GM12878 (cell line): ENCODE measurements at regions not wholly inside any gene's neighbourhood (a gene's known extent, or its start where the extent isn't known, plus 50 kb on each side); places are given as distances from the start of the nearest gene placed in this dataset.

Source experiments
- ATAC-seq: fragments of 200-7000 bp; cut with Tn5 transposase; 3 replicates; pipeline ENCODE4 v1.9.1; 2020; ENCODE audit warnings: mild to moderate bottlenecking, moderate library complexity
- BruUV-seq: library from RNA; stranded (reverse); fragments of 400-500 nt; replicated peaks from 2 replicates; lab custom pipeline; 2021; lab: Mats Ljungman, UMichigan
- CTCF ChIA-PET: fragments of 300-600 bp; sonication (Branson Sonifier 250); formaldehyde crosslinking; extraction: SDS; loops from one replicate; lab custom pipeline; 2021; ENCODE audit warnings: inconsistent platforms; lab: Yijun Ruan, JAX
- POLR2A ChIA-PET: fragments of 350-600 bp; formaldehyde crosslinking; extraction: SDS; loops from one replicate; lab custom pipeline; 2021; ENCODE audit warnings: inconsistent platforms; lab: Charles Lee
- RAD21 ChIA-PET: fragments of 300-600 bp; sonication (Branson Sonifier 250); formaldehyde crosslinking; loops from one replicate; lab custom pipeline; 2023; ENCODE audit warnings: antibody characterized with exemption; ENCODE audit not compliant: unreplicated experiment; lab: Charles Lee
- SMC1A ChIA-PET: fragments of 300-600 bp; sonication (Branson Sonifier 250); formaldehyde crosslinking; loops from one replicate; lab custom pipeline; 2023; ENCODE audit not compliant: unreplicated experiment, uncharacterized antibody; lab: Charles Lee
- DNase-seq: peaks from one replicate; pipeline ENCODE4 v3.0.0-alpha.2; 2011; ENCODE audit warnings: low read depth, low spot score
- FAIRE-seq: peaks from 3 replicates; lab custom pipeline; 2011; peaks lifted over from hg19 to GRCh38; lab: Jason Lieb, UNC
- H2AFZ ChIP-seq: 2 replicates; pipeline ENCODE4 v1.6.0; 2011; ENCODE audit warnings: low read depth, low read length, control low read depth; ENCODE audit not compliant: control insufficient read depth
- H3K27ac ChIP-seq: 2 replicates; pipeline ENCODE4 v1.5.1; 2011; ENCODE audit warnings: control low read depth; ENCODE audit not compliant: control insufficient read depth, insufficient read depth
- H3K27me3 ChIP-seq, 2 experiments: replicated peaks in 1 of 2; 2 replicates each; pipeline versions ENCODE4 v1.6.0 to v1.6.1; 2011; ENCODE audit warnings: low read length in 1 of 2; ENCODE audit not compliant: control insufficient read depth in 2 of 2, insufficient read depth in 2 of 2
- H3K36me3 ChIP-seq, 2 experiments: 2 replicates each; pipeline ENCODE4 v1.5.1; 2011; ENCODE audit warnings: low read length in 1 of 2; ENCODE audit not compliant: control insufficient read depth in 2 of 2, insufficient read depth in 2 of 2
- H3K4me1 ChIP-seq: 2 replicates; pipeline ENCODE4 v1.6.1; 2011; ENCODE audit warnings: mild to moderate bottlenecking, low read length, moderate library complexity, mixed read lengths; ENCODE audit not compliant: control insufficient read depth, insufficient read depth
- H3K4me2 ChIP-seq: 2 replicates; pipeline ENCODE4 v1.6.0; 2011; ENCODE audit warnings: control low read depth; ENCODE audit not compliant: control insufficient read depth, insufficient read depth
- H3K4me3 ChIP-seq: fragments of 200-600 bp; sonication (generic); 2 replicates; pipeline ENCODE4 v1.5.1; 2016
- H3K79me2 ChIP-seq: 2 replicates; pipeline ENCODE4 v1.6.0; 2011; ENCODE audit warnings: low read length; ENCODE audit not compliant: control insufficient read depth, insufficient read depth
- H3K9ac ChIP-seq: 2 replicates; pipeline ENCODE4 v1.8.0; 2011; ENCODE audit warnings: low read length, control low read depth, mixed read lengths; ENCODE audit not compliant: control insufficient read depth, insufficient read depth
- H3K9me3 ChIP-seq: replicated peaks from 3 replicates; pipeline ENCODE4 v1.5.1; 2011; ENCODE audit warnings: mild to moderate bottlenecking, low read length; ENCODE audit not compliant: control insufficient read depth, insufficient read depth
- H4K20me1 ChIP-seq: 2 replicates; pipeline ENCODE4 v1.6.0; 2011; ENCODE audit not compliant: control insufficient read depth, insufficient read depth
- BCL11A ChIP-seq: IDR thresholded peaks from 2 replicates; pipeline ENCODE4 v1.6.1; 2011; ENCODE audit warnings: low read depth, low read length
- GATAD2B ChIP-seq: fragments of 450-650 bp; conservative IDR thresholded peaks from 2 replicates; pipeline ENCODE4 v1.6.1; 2017; ENCODE audit warnings: low read depth, mild to moderate bottlenecking, moderate library complexity
- HCFC1 ChIP-seq: fragments of 150-350 bp; IDR thresholded peaks from 2 replicates; pipeline ENCODE4 v1.6.1; 2014; ENCODE audit warnings: low read length
- MYC ChIP-seq: IDR thresholded peaks from 2 replicates; pipeline ENCODE4 v1.6.1; 2011; ENCODE audit warnings: mild to moderate bottlenecking, low read length, moderate library complexity, inconsistent platforms; ENCODE audit not compliant: insufficient read depth, insufficient replicate concordance, insufficient read length, severe bottlenecking
- PRDM15 ChIP-seq: fragments of 450-650 bp; formaldehyde crosslinking; IDR thresholded peaks from 2 replicates; pipeline ENCODE4 v1.4.0; 2020; ENCODE audit warnings: mild to moderate bottlenecking, moderate library complexity
- SMARCA5 ChIP-seq: fragments of 450-650 bp; IDR thresholded peaks from 2 replicates; pipeline ENCODE4 v1.6.1; 2017; ENCODE audit warnings: mild to moderate bottlenecking
- TCF7 ChIP-seq: IDR thresholded peaks from 2 replicates; pipeline ENCODE4 v1.6.1; 2014; ENCODE audit warnings: antibody characterized with exemption, borderline replicate concordance
- ZNF622 ChIP-seq: fragments of 450-650 bp; IDR thresholded peaks from 2 replicates; pipeline ENCODE4 v1.6.1; 2017; ENCODE audit warnings: mild to moderate bottlenecking, inconsistent platforms
- WGBS: methylation state at CpG from one replicate; pipeline ENCODE4 v1.1.6; 2016; ENCODE audit warnings: low lambda C conversion rate; ENCODE audit not compliant: insufficient replicate concordance, insufficient coverage; ENCODE audit errors: missing lambda C conversion rate; 5-methylcytosine and 5-hydroxymethylcytosine counted together
- in situ Hi-C: fragments of 300-500 bp; cut with MboI; formaldehyde crosslinking; loops from 9 replicates; pipeline ENCODE4 v1.14.3; 2018; ENCODE audit warnings: mixed read lengths
- intact Hi-C: fragments of 100-400 bp; cut with micrococcal nuclease; formaldehyde crosslinking; loops from one replicate; pipeline ENCODE4 v1.14.2; 2022; ENCODE audit not compliant: unreplicated experiment
- TF ChIP-seq, protein P1 (sequence below): IDR thresholded peaks from 2 replicates; pipeline ENCODE4 v1.6.1; 2012; ENCODE audit warnings: low read length, inconsistent platforms
- TF ChIP-seq, protein P2 (sequence below): fragments of 450-650 bp; IDR thresholded peaks from 2 replicates; pipeline ENCODE4 v1.6.1; 2017; ENCODE audit warnings: mild to moderate bottlenecking, low read depth, inconsistent platforms; ENCODE audit not compliant: poor library complexity, severe bottlenecking
- TF ChIP-seq, protein P3 (sequence below): IDR thresholded peaks from 2 replicates; pipeline ENCODE4 v1.6.1; 2011; ENCODE audit warnings: low read depth, mild to moderate bottlenecking, low read length, moderate library complexity, borderline replicate concordance; ENCODE audit errors: extremely low read depth

DNA sequence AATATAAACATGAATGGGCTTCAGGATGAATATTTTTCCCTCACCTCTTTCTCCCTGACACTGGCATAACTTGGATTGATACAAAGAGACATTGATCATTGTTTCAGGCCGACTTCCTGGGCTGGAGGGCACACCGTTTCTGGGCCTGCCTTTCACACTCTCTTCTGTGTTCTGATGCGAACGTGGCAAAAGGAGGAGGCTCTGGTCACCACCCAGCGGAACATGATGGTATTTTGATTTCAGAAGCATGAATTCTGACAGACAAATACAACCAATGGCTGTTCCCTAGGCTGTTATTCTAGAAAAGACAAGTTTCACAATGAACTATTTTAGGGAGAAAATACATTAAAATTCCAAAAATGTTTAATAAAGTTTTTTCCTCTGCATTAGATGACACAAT, 534.5 kb upstream of the MKI67 start:
- WGBS: 6% methylated on average over 5 of the region's 5 CpGs
- no peak for ATAC-seq
- ChIA-PET SMC1A (no interaction called here), RAD21 (no interaction called here), CTCF (interaction anchor here (0.8 kb wide), 2 partner anchors 27 to 287 kb away, joined by 3 to 4 read pairs; no protein-coding TSS in a partner anchor), POLR2A (no interaction called here)
- BruUV-seq: no TSS peak
- Histone ChIP-seq H3K9me3 (no peaks in the 10 kb centered on the region), H3K4me2 (no peak overlapping the region), H3K4me1 (no peaks in the 10 kb centered on the region), H3K36me3 (no peaks in the 10 kb centered on the region), H3K27me3 (no peaks in the 10 kb centered on the region), H3K27ac (no peak overlapping the region), H3K79me2 (no peaks in the 10 kb centered on the region), H2AFZ (no peak overlapping the region), H3K4me3 (no peak overlapping the region), H3K9ac (no peak overlapping the region), H4K20me1 (no peaks in the 10 kb centered on the region)
- intact Hi-C loops (no loop called here), in situ Hi-C loops (no loop called here)
- no peak for FAIRE-seq
- no peak for DNase-seq
- TF ChIP-seq ZNF622 (no peak), GATAD2B (no peak), PRDM15 (no peak), BCL11A (no peak), TCF7 (no peak), HCFC1 (no peak), MYC (no peak), SMARCA5 (no peak)
- TF ChIP-seq, protein P1, sequence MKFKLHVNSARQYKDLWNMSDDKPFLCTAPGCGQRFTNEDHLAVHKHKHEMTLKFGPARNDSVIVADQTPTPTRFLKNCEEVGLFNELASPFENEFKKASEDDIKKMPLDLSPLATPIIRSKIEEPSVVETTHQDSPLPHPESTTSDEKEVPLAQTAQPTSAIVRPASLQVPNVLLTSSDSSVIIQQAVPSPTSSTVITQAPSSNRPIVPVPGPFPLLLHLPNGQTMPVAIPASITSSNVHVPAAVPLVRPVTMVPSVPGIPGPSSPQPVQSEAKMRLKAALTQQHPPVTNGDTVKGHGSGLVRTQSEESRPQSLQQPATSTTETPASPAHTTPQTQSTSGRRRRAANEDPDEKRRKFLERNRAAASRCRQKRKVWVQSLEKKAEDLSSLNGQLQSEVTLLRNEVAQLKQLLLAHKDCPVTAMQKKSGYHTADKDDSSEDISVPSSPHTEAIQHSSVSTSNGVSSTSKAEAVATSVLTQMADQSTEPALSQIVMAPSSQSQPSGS: no peak
- TF ChIP-seq, protein P2, sequence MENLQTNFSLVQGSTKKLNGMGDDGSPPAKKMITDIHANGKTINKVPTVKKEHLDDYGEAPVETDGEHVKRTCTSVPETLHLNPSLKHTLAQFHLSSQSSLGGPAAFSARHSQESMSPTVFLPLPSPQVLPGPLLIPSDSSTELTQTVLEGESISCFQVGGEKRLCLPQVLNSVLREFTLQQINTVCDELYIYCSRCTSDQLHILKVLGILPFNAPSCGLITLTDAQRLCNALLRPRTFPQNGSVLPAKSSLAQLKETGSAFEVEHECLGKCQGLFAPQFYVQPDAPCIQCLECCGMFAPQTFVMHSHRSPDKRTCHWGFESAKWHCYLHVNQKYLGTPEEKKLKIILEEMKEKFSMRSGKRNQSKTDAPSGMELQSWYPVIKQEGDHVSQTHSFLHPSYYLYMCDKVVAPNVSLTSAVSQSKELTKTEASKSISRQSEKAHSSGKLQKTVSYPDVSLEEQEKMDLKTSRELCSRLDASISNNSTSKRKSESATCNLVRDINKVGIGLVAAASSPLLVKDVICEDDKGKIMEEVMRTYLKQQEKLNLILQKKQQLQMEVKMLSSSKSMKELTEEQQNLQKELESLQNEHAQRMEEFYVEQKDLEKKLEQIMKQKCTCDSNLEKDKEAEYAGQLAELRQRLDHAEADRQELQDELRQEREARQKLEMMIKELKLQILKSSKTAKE: no peak
- TF ChIP-seq, protein P3, sequence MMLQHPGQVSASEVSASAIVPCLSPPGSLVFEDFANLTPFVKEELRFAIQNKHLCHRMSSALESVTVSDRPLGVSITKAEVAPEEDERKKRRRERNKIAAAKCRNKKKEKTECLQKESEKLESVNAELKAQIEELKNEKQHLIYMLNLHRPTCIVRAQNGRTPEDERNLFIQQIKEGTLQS: no peak
